ENCODE measurements at regions not wholly inside any gene's neighbourhood (a gene's known extent, or its start where the extent isn't known, plus 50 kb on each side); places are given as distances from the start of the nearest gene placed in this dataset.
"Not testable (repeated sequence)": the region's sequence is repeated elsewhere in the genome, so short reads cannot be mapped to it uniquely, and the experiment has no call there.

DNA sequence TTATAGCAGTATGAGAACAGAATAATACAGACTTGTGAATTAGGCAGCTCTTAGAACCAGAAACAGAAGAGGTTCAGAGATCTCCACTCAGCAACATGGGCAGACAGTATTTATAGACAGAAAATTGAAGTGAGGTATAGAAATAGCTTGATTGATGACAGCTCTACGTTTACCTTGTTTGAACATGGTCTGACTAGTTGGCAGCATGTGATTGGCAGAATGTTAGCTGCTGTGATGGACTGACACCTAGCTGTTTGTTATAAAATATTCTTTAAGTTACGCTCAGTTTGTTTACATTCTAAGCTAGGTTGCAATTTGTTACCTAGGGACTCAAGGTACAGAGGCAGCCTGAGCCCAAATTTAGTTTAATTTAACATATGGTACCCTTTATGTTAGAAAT is 73.7 kb upstream of the TMEM229A start:
- Mint-ChIP-seq H3K9me3 (peaks cover 2 to 10% of the 10 kb centered on the region in 2 donors), H3K27ac (no peak overlapping the region), H3K4me3 (no peak overlapping the region), H3K4me1 (no peaks in the 10 kb centered on the region), H3K36me3 (no peaks in the 10 kb centered on the region), H3K27me3 (ENCODE audit: low read depth in 2 of 2) (no peaks in the 10 kb centered on the region)
- ATAC-seq (no peak), DNase-seq (no peak)
- Histone ChIP-seq H3K9me3 (ENCODE audit: control insufficient read depth, insufficient read depth, low read length) (no peaks in the 10 kb centered on the region), H3K4me3 (ENCODE audit: low read length) (no peak overlapping the region), H3K36me3 (ENCODE audit: control insufficient read depth, insufficient read depth, low read length) (no peaks in the 10 kb centered on the region), H3K27me3 (ENCODE audit: control insufficient read depth, insufficient read depth, low read length) (no peaks in the 10 kb centered on the region), H3K4me1 (ENCODE audit: control insufficient read depth, insufficient read depth, low read length) (no peaks in the 10 kb centered on the region), H3K27ac (ENCODE audit: low read length) (no peak overlapping the region)
- intact Hi-C loops (cut with micrococcal nuclease): no loop called here
- 81% methylated on average over 2 of the region's 2 CpGs for WGBS (ENCODE audit: insufficient coverage)
- TF ChIP-seq, protein P1, sequence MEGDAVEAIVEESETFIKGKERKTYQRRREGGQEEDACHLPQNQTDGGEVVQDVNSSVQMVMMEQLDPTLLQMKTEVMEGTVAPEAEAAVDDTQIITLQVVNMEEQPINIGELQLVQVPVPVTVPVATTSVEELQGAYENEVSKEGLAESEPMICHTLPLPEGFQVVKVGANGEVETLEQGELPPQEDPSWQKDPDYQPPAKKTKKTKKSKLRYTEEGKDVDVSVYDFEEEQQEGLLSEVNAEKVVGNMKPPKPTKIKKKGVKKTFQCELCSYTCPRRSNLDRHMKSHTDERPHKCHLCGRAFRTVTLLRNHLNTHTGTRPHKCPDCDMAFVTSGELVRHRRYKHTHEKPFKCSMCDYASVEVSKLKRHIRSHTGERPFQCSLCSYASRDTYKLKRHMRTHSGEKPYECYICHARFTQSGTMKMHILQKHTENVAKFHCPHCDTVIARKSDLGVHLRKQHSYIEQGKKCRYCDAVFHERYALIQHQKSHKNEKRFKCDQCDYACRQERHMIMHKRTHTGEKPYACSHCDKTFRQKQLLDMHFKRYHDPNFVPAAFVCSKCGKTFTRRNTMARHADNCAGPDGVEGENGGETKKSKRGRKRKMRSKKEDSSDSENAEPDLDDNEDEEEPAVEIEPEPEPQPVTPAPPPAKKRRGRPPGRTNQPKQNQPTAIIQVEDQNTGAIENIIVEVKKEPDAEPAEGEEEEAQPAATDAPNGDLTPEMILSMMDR (IDR thresholded peaks at IDR 0.05): no peak

DNA sequence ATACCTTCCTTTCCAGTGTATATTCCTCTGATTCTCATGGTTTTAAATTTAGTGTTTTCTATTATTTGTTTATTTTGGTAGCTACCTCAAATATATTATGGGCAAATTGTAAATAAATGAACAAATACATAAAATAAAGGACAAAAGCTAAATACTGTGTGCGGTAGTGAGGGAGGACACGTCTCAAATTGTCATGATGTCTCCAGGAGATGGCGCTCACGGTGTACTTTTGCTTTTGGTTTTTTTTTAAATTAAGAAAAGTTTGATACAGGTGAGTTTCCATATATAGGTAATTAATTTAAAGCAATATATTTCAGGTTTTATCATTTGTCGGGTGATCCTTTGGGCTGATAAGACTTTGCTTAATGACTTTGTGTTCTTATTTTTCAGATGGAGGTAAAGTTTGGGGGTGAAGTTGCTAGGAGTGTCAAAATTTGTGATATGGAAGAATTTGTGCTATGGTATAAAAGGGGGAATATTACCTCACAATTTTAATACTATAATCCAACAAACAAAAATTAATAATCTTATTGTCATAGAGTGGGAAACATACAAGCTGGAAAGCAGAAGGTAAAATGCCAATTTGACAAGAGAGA is 68.4 kb upstream of the TMEM229A start:
- H3K9me3 ChIP-seq (ENCODE audit: control insufficient read depth, insufficient read depth, low read length): no peaks in the 10 kb centered on the region
- intact Hi-C loops (cut with micrococcal nuclease): no loop called here
- H3K36me3 Mint-ChIP-seq: no peaks in the 10 kb centered on the region
- TF ChIP-seq, protein P1 (IDR thresholded peaks at IDR 0.05): no peak
- no peaks in the 10 kb centered on the region for H3K4me1 ChIP-seq (ENCODE audit: control insufficient read depth, insufficient read depth, low read length)
- peaks cover 8 to 9% of the 10 kb centered on the region in 2 donors for H3K9me3 Mint-ChIP-seq
- DNase-seq (no peak), ATAC-seq (no peak)
- no peaks in the 10 kb centered on the region for H3K27me3 Mint-ChIP-seq (ENCODE audit: low read depth in 2 of 2)
- H3K27ac ChIP-seq (ENCODE audit: low read length): no peak overlapping the region
- no peak overlapping the region for H3K4me3 ChIP-seq (ENCODE audit: low read length)
- H3K27ac Mint-ChIP-seq: no peak overlapping the region
- no peak overlapping the region for H3K4me3 Mint-ChIP-seq
- no peaks in the 10 kb centered on the region for H3K27me3 ChIP-seq (ENCODE audit: control insufficient read depth, insufficient read depth, low read length)
- H3K36me3 ChIP-seq (ENCODE audit: control insufficient read depth, insufficient read depth, low read length): no peaks in the 10 kb centered on the region
- no peaks in the 10 kb centered on the region for H3K4me1 Mint-ChIP-seq
- 38% methylated on average over 5 of the region's 5 CpGs for WGBS (ENCODE audit: insufficient coverage)

DNA sequence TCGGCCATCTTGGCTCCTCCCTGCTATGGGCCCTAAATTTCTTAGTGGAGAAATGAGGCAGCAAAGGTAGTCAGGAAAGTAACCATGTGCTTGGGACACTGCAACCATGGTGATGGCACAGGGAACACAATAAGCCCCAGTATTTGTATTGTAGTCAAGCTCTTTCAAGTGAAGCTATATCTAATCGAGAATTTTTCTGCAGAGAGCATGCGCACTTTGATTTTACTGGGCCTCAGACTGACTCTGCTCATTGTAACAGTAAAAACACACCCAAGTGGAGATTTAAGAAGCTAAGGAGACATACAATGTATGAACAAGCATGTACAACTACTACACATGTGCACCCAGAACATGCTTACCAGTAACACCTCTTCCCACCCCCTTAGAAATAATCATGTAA is 67.3 kb upstream of the TMEM229A start:
- Histone ChIP-seq H3K27me3 (ENCODE audit: control insufficient read depth, insufficient read depth, low read length) (no peaks in the 10 kb centered on the region), H3K4me1 (ENCODE audit: control insufficient read depth, insufficient read depth, low read length) (no peaks in the 10 kb centered on the region), H3K4me3 (ENCODE audit: low read length) (no peak overlapping the region), H3K27ac (ENCODE audit: low read length) (no peak overlapping the region), H3K36me3 (ENCODE audit: control insufficient read depth, insufficient read depth, low read length) (no peaks in the 10 kb centered on the region), H3K9me3 (ENCODE audit: control insufficient read depth, insufficient read depth, low read length) (no peaks in the 10 kb centered on the region)
- ATAC-seq: no peak
- no peak overlapping the region for H3K27ac Mint-ChIP-seq
- no peaks in the 10 kb centered on the region for H3K27me3 Mint-ChIP-seq (ENCODE audit: low read depth in 2 of 2)
- peaks cover 8 to 9% of the 10 kb centered on the region in 2 donors for H3K9me3 Mint-ChIP-seq
- WGBS (ENCODE audit: insufficient coverage): 88% methylated on average over 3 of the region's 3 CpGs
- H3K4me3 Mint-ChIP-seq: no peak overlapping the region
- no peaks in the 10 kb centered on the region for H3K36me3 Mint-ChIP-seq
- no peak for DNase-seq
- no peaks in the 10 kb centered on the region for H3K4me1 Mint-ChIP-seq
- TF ChIP-seq, protein P1 (IDR thresholded peaks at IDR 0.05): no peak
- intact Hi-C loops (cut with micrococcal nuclease): no loop called here

DNA sequence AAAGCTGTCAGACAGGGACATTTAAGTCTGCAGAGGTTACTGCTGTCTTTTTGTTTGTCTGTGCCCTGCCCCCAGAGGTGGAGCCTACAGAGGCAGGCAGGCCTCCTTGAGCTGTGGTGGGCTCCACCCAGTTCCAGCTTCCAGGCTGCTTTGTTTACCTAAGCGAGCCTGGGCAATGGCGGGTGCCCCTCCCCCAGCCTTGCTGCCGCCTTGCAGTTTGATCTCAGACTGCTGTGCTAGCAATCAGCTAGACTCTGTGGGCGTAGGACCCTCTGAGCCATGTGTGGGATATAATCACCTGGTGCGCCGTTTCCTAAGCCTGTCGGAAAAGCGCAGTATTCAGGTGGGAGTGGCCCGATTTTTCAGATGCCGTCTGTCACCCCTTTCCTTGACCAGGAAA is 66.7 kb upstream of the TMEM229A start:
- H3K27ac ChIP-seq (ENCODE audit: low read length); ATAC-seq; H3K27me3 Mint-ChIP-seq (ENCODE audit: low read depth in 2 of 2); H3K27ac Mint-ChIP-seq; H3K36me3 Mint-ChIP-seq; H3K4me1 ChIP-seq (ENCODE audit: control insufficient read depth, insufficient read depth, low read length); H3K4me1 Mint-ChIP-seq; intact Hi-C loops (cut with micrococcal nuclease); H3K4me3 ChIP-seq (ENCODE audit: low read length); H3K36me3 ChIP-seq (ENCODE audit: control insufficient read depth, insufficient read depth, low read length); H3K9me3 ChIP-seq (ENCODE audit: control insufficient read depth, insufficient read depth, low read length); H3K27me3 ChIP-seq (ENCODE audit: control insufficient read depth, insufficient read depth, low read length); H3K9me3 Mint-ChIP-seq; DNase-seq; H3K4me3 Mint-ChIP-seq: not testable (repeated sequence)
- 87% methylated on average over 10 of the region's 10 CpGs for WGBS (ENCODE audit: insufficient coverage)

All from natural killer cell (primary cell).